MG63 (cell line): ENCODE measurements at regions not wholly inside any gene's neighbourhood (a gene's known extent, or its start where the extent isn't known, plus 50 kb on each side); places are given as distances from the start of the nearest gene placed in this dataset.

Source experiments
- DNase-seq: peaks from one replicate; pipeline ENCODE4 v3.0.0-alpha.2; 2020
- H3K27me3 ChIP-seq: fragments of 250-450 bp; sonication (Bioruptor Pico); 2 replicates; pipeline ENCODE4 v1.5.1; 2020; ENCODE audit warnings: mild to moderate bottlenecking, moderate library complexity
- H3K36me3 ChIP-seq: fragments of 250-450 bp; sonication (Bioruptor Pico); 2 replicates; pipeline ENCODE4 v1.5.1; 2020; ENCODE audit warnings: mild to moderate bottlenecking, moderate library complexity
- H3K4me3 ChIP-seq: fragments of 250-450 bp; sonication (Bioruptor Pico); 2 replicates; pipeline ENCODE4 v1.5.1; 2020; ENCODE audit warnings: mild to moderate bottlenecking, moderate library complexity
- H3K9me3 ChIP-seq: fragments of 250-450 bp; sonication (Bioruptor Pico); 2 replicates; pipeline ENCODE4 v1.5.1; 2020; ENCODE audit warnings: mild to moderate bottlenecking, moderate library complexity

GRCh38 chr11:71201936-71202597 is 50.3 kb downstream of the SHANK2 start:
- no peaks in the 10 kb centered on the region for H3K27me3 ChIP-seq

GRCh38 chr11:71201231-71201630 is 51.1 kb downstream of the SHANK2 start:
- H3K27me3 ChIP-seq, result no peaks in the 10 kb centered on the region
- no peak for DNase-seq
- no peak overlapping the region for H3K4me3 ChIP-seq
- no peaks in the 10 kb centered on the region for H3K36me3 ChIP-seq
- H3K9me3 ChIP-seq, result no peaks in the 10 kb centered on the region

More at GRCh38 chr11:71201936-71202597, 50.3 kb downstream of the SHANK2 start:
- H3K36me3 ChIP-seq, result no peaks in the 10 kb centered on the region
- DNase-seq, result no peak
- no peak overlapping the region for H3K4me3 ChIP-seq
- no peaks in the 10 kb centered on the region for H3K9me3 ChIP-seq

GRCh38 chr11:71200761-71201160 is 51.6 kb downstream of the SHANK2 start:
- DNase-seq, result no peak
- H3K4me3 ChIP-seq, result no peak overlapping the region
- no peaks in the 10 kb centered on the region for H3K36me3 ChIP-seq
- no peaks in the 10 kb centered on the region for H3K9me3 ChIP-seq
- H3K27me3 ChIP-seq, result no peaks in the 10 kb centered on the region

GRCh38 chr11:71200172-71200716 is 52.1 kb downstream of the SHANK2 start:
- H3K27me3 ChIP-seq, result no peaks in the 10 kb centered on the region
- H3K36me3 ChIP-seq, result no peaks in the 10 kb centered on the region
- no peak overlapping the region for H3K4me3 ChIP-seq
- no peak for DNase-seq
- H3K9me3 ChIP-seq, result no peaks in the 10 kb centered on the region

- no peak overlapping the region for H3K4me3 ChIP-seq
- no peak for DNase-seq
- H3K9me3 ChIP-seq, result no peaks in the 10 kb centered on the region
- H3K27me3 ChIP-seq, result no peaks in the 10 kb centered on the region
- H3K36me3 ChIP-seq, result no peaks in the 10 kb centered on the region
Observed at GRCh38 chr11:71199226-71199820, 53.1 kb downstream of the SHANK2 start.

GRCh38 chr11:71198823-71199165 is 53.6 kb downstream of the SHANK2 start:
- DNase-seq, result no peak
- Histone ChIP-seq H3K9me3 (no peaks in the 10 kb centered on the region), H3K36me3 (no peaks in the 10 kb centered on the region), H3K27me3 (no peaks in the 10 kb centered on the region), H3K4me3 (no peak overlapping the region)

- H3K9me3 ChIP-seq, result no peaks in the 10 kb centered on the region
- no peaks in the 10 kb centered on the region for H3K36me3 ChIP-seq
- H3K27me3 ChIP-seq, result no peaks in the 10 kb centered on the region
- no peak overlapping the region for H3K4me3 ChIP-seq
- DNase-seq, result no peak
Observed at GRCh38 chr11:71198141-71198822, 54.1 kb downstream of the SHANK2 start.

GRCh38 chr11:71197096-71197495 is 55.3 kb downstream of the SHANK2 start:
- Histone ChIP-seq H3K4me3 (no peak overlapping the region), H3K36me3 (no peaks in the 10 kb centered on the region), H3K9me3 (no peaks in the 10 kb centered on the region), H3K27me3 (no peaks in the 10 kb centered on the region)
- DNase-seq, result no peak

GRCh38 chr11:71194710-71195109 is 57.7 kb downstream of the SHANK2 start:
- H3K27me3 ChIP-seq, result no peaks in the 10 kb centered on the region
- no peaks in the 10 kb centered on the region for H3K36me3 ChIP-seq
- no peak for DNase-seq
- H3K4me3 ChIP-seq, result no peak overlapping the region
- no peaks in the 10 kb centered on the region for H3K9me3 ChIP-seq

GRCh38 chr11:71193431-71193830 is 58.9 kb downstream of the SHANK2 start:
- Histone ChIP-seq H3K27me3 (no peaks in the 10 kb centered on the region), H3K9me3 (no peaks in the 10 kb centered on the region), H3K4me3 (no peak overlapping the region), H3K36me3 (no peaks in the 10 kb centered on the region)
- no peak for DNase-seq

GRCh38 chr11:71192629-71193028 is 59.7 kb downstream of the SHANK2 start:
- no peak overlapping the region for H3K4me3 ChIP-seq
- no peak for DNase-seq
- H3K9me3 ChIP-seq, result no peaks in the 10 kb centered on the region
- H3K27me3 ChIP-seq, result no peaks in the 10 kb centered on the region
- H3K36me3 ChIP-seq, result no peaks in the 10 kb centered on the region

GRCh38 chr11:71191201-71191600 is 61.2 kb downstream of the SHANK2 start:
- no peak for DNase-seq
- H3K9me3 ChIP-seq, result no peaks in the 10 kb centered on the region
- no peaks in the 10 kb centered on the region for H3K36me3 ChIP-seq
- no peak overlapping the region for H3K4me3 ChIP-seq
- no peaks in the 10 kb centered on the region for H3K27me3 ChIP-seq

- DNase-seq, result no peak
- H3K9me3 ChIP-seq, result no peaks in the 10 kb centered on the region
- no peaks in the 10 kb centered on the region for H3K36me3 ChIP-seq
- no peak overlapping the region for H3K4me3 ChIP-seq
- no peaks in the 10 kb centered on the region for H3K27me3 ChIP-seq
Observed at GRCh38 chr11:71190551-71190950, 61.8 kb downstream of the SHANK2 start.

GRCh38 chr11:71189768-71190315 is 62.5 kb downstream of the SHANK2 start:
- Histone ChIP-seq H3K4me3 (no peak overlapping the region), H3K27me3 (no peaks in the 10 kb centered on the region), H3K9me3 (no peaks in the 10 kb centered on the region), H3K36me3 (no peaks in the 10 kb centered on the region)
- DNase-seq, result no peak

- H3K36me3 ChIP-seq, result no peaks in the 10 kb centered on the region
- no peaks in the 10 kb centered on the region for H3K27me3 ChIP-seq
- H3K9me3 ChIP-seq, result no peaks in the 10 kb centered on the region
- DNase-seq, result no peak
- no peak overlapping the region for H3K4me3 ChIP-seq
Observed at GRCh38 chr11:71188886-71189767, 63.2 kb downstream of the SHANK2 start.

- no peak for DNase-seq
- no peak overlapping the region for H3K4me3 ChIP-seq
- no peaks in the 10 kb centered on the region for H3K36me3 ChIP-seq
- H3K9me3 ChIP-seq, result no peaks in the 10 kb centered on the region
- no peaks in the 10 kb centered on the region for H3K27me3 ChIP-seq
Observed at GRCh38 chr11:71188073-71188472, 64.3 kb downstream of the SHANK2 start.

- Histone ChIP-seq H3K4me3 (no peak overlapping the region), H3K36me3 (no peaks in the 10 kb centered on the region), H3K27me3 (no peaks in the 10 kb centered on the region), H3K9me3 (no peaks in the 10 kb centered on the region)
- no peak for DNase-seq
Observed at GRCh38 chr11:71186806-71187205, 65.6 kb downstream of the SHANK2 start.
